Retinal pigment epithelial cell (primary cell): ENCODE measurements at regions not wholly inside any gene's neighbourhood (a gene's known extent, or its start where the extent isn't known, plus 50 kb on each side); places are given as distances from the start of the nearest gene placed in this dataset.

ENCODE experiments used
- DNase-seq: peaks from one replicate; pipeline ENCODE4 v3.0.0-alpha.2; 2010; ENCODE audit warnings: low read depth
- H3K4me3 ChIP-seq: 2 replicates; pipeline ENCODE4 v1.5.1; 2011; ENCODE audit warnings: mild to moderate bottlenecking, low read length, control low read depth, moderate library complexity
- TF ChIP-seq, protein P1 (sequence below): conservative IDR thresholded peaks from 2 replicates; pipeline ENCODE4 v1.5.1; 2011; ENCODE audit warnings: low read depth, low read length, control low read depth, inconsistent platforms

DNA sequence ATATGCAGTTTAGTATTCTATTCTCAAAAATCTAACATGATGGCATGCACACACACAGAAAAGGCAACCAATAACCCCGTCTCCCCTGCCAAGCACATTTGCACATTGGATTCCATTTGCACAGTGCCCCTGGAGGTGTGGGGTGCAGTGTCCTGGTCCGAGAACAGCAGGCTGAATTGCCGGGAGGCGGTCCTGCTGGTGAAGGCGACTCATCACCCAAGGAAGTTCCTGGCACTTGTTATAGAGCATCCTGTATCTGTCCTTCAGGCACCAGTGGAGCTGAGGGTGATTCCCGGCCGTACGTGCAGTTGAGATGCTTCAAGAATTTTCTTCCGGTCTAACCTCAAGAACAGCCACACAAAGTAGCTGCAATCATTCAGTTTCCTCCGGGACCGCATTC lies 73.0 kb upstream of the RAB12 start:
- no peak overlapping the region for H3K4me3 ChIP-seq
- no peak for DNase-seq

DNA sequence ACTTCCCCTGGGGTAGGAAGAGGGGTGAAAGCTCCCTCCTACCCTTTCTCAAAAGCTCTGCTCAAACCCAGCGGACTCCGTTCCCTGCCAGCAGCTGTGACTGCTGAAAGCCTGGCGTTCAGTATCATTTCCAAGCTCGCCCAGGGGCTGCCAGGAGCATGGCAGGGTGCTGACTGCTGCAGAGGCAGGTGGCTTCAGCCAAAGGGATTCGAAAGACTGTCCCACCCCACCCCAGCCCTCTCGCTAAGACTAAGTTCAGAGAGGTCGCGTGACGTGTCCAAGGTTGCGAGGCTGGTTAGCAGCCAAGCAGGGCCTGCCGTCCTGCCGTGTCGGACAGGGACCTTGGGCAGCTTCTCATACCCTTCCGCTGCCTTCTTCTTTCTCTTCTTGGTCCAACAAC lies 72.3 kb upstream of the RAB12 start:
- DNase-seq = no peak
- TF ChIP-seq, protein P1, sequence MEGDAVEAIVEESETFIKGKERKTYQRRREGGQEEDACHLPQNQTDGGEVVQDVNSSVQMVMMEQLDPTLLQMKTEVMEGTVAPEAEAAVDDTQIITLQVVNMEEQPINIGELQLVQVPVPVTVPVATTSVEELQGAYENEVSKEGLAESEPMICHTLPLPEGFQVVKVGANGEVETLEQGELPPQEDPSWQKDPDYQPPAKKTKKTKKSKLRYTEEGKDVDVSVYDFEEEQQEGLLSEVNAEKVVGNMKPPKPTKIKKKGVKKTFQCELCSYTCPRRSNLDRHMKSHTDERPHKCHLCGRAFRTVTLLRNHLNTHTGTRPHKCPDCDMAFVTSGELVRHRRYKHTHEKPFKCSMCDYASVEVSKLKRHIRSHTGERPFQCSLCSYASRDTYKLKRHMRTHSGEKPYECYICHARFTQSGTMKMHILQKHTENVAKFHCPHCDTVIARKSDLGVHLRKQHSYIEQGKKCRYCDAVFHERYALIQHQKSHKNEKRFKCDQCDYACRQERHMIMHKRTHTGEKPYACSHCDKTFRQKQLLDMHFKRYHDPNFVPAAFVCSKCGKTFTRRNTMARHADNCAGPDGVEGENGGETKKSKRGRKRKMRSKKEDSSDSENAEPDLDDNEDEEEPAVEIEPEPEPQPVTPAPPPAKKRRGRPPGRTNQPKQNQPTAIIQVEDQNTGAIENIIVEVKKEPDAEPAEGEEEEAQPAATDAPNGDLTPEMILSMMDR = no peak
- no peak overlapping the region for H3K4me3 ChIP-seq

More for the DNA sequence above, 73.0 kb upstream of the RAB12 start:
- TF ChIP-seq, protein P1 = no peak

DNA sequence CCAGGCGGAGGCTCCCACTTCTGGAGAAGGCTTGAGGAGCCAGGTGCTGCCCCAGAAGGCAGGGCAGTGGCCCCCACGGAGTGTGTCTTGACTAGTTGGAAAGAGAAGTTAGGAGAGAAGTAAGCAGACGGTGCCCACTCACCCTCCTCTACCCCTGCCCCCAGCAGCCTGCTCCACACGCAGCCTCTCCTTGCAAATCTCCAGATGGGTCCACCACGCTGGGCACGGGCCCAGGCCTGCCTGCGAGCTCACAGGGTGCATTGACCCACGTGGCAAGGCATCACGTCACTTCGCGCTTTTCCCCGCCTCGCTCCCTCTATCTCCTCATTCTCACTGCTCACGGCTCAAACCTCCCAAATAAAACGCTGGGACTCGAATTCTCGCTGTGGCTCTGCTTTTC lies 71.8 kb upstream of the RAB12 start:
- H3K4me3 ChIP-seq = no peak overlapping the region
- DNase-seq = no peak
- TF ChIP-seq, protein P1 = no peak

DNA sequence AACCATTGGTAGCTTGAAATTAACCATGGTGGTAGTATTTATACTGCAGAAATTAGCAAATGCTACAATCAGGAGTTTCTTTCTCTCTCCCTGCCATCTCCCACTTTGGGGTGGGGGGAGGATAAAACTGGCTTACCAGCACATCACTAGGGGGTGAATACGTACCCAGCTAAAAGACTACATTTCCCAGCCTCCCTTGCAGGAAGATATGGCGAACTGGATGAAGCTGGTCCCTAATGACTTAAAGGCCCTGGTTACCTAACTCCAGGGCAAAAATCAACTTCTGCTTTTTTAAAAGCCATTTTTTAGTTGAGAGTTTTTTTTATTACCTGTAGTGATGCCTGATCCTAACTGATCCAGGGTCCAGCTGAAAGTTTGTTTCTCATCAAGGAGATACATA lies 70.3 kb upstream of the RAB12 start:
- TF ChIP-seq, protein P1 = no peak
- no peak for DNase-seq
- H3K4me3 ChIP-seq = no peak overlapping the region

DNA sequence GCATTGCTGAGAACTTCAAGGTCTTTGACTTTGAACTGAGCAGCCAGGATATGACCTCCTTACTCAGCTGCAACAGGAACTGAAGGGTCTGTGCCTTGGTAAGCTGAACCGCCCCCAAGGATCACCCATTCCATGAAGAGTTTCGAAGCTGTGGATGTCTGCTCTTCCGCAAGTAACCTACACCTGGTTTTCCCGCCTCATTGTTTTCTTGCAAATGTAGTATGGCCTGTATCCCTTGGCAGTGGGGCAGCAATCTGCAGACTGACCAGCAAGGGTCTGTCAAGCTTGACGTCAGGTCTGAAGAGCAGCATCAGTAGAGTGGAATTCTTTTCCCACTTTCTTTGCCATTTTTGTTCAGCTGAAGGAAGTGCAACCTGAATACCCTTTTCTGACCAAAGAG lies 62.6 kb upstream of the RAB12 start:
- H3K4me3 ChIP-seq = no peak overlapping the region
- no peak for DNase-seq
- TF ChIP-seq, protein P1 = no peak

DNA sequence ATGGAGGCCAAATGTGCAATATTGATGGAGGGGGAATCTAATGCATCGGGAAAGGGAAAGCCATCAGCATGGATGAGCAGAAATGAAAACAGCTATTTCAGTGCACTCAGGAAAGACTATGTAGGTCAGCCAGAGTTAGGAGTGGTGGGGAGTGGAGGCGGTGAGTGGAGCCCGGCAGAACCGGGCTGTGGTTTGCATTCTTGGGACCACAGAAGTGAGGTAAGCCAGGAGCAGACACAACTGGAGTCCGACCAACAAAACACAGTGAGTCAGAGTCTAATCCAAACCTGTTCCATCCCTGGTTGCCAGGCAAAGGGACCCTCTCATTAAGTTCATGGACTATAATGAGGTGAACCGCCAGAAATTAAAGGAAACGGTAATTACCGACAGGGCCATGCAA lies 61.1 kb upstream of the RAB12 start:
- no peak overlapping the region for H3K4me3 ChIP-seq
- TF ChIP-seq, protein P1 = no peak
- peak; percentile 86 for DNase-seq

DNA sequence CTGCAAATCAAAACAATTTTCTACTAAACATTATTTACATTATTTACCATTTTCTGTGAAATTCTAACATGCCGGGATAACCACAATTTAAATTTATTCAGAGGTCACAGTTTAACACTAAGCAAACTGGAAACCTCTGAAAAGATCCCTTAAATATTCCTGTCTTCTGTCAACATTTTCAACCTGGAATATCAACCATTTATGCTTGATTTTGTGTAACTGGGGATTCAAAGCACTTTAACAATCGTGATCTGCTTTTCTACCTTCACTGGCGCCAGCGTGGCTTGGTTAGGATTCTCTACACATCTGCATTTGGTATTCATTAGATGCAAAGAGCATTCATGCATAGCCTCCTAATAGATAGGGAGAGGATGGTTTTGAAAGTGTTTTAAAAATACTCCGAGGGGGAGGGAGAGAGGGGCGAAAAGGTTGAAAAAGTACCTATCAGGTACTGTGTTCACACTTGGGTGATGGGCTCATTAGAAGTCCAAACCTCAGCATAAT lies 59.9 kb upstream of the RAB12 start:
- DNase-seq = no peak

More for the DNA sequence above, 59.9 kb upstream of the RAB12 start:
- TF ChIP-seq, protein P1 = no peak
- H3K4me3 ChIP-seq = no peak overlapping the region
